ENCODE measurements at regions not wholly inside any gene's neighbourhood (a gene's known extent, or its start where the extent isn't known, plus 50 kb on each side); places are given as distances from the start of the nearest gene placed in this dataset.
A peak's percentile ranks its signal among the peaks of the same experiment; 100 is the strongest.
"Not testable (repeated sequence)": the region's sequence is repeated elsewhere in the genome, so short reads cannot be mapped to it uniquely, and the experiment has no call there.

- DNase-seq (ENCODE audit: low spot score): not testable (repeated sequence)
Measured at GRCh38 chr1:120552190-120552589, 137.4 kb downstream of the NBPF8 start.

DNA sequence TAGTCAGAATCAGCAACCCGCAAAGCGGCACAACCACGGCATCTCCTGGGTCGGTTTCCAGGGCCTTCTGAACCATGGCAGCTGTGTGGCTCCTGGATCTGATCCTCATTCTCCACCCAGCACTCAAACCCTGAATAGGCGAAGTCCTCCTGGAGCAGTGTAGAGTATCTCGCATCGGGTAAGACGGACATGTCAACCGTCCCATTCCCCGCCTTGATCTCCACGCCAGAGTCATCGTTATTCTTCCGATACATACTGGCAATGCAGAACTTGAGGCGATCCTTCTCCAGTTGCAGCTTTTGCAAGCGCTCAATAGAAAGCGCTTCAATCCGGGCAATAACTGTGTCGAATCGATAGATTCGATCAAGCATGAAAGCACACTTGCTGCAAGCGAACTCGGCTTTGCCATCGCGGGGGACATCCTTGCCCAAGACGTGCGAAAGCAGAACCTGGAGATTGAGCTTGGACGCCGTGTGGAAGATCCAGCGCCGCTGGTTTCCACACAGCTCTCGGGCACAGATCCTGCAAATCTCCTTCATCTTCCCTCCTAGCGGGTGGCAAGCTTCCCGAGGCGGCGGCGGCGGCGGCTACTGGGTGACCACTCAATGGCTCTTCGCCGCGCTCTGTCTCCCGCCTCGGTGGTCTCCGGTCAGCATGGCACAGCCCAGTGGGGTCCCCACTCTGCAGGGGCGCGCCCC lies 142.9 kb downstream of the NBPF8 start:
- DNase-seq (ENCODE audit: low spot score): not testable (repeated sequence)

GRCh38 chr1:120558303-120559060 lies 143.6 kb downstream of the NBPF8 start:
- DNase-seq (ENCODE audit: low spot score): peak; percentile 76

GRCh38 chr1:120561767-120562166 lies 146.9 kb downstream of the NBPF8 start:
- not testable (repeated sequence) for DNase-seq (ENCODE audit: low spot score)

DNA sequence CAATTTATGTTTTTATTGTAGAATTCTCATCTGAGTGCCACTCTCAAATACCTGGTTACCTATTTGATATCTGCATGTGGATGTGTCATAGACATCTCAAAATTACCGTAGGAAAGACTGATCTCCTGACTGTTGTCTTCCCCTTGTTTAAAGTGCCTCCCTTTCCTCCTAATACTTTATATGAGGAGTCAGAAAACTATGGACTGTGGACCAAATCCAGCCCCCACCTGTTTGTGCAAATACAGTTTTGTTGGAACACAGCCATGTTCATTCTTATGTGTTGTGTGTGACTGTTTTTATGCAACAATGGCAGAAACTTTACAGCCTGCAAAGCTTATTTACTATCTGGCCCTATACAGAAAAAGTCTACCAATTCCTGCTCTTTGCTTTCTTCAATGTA lies 150.6 kb downstream of the NBPF8 start:
- DNase-seq (ENCODE audit: low spot score): not testable (repeated sequence)

DNA sequence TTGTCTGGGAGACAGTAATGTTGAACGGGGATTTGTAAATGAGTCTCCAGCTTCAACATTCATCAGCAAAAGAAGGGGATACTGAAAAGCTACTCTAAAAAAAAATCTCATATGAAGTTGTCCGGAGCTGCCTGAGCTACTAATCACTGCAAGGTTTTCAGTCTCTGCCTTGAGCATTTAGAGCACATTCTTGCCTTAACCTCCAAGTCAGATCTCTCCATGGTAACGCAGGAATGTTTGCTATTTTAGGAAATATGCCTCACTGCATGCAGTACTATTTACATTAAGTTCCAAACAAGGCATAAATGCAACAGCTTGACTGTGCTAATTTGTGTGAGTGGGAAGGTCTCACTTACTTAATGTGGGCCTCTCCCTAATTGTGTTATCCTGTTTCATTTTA lies 152.8 kb downstream of the NBPF8 start:
- not testable (repeated sequence) for DNase-seq (ENCODE audit: low spot score)

DNA sequence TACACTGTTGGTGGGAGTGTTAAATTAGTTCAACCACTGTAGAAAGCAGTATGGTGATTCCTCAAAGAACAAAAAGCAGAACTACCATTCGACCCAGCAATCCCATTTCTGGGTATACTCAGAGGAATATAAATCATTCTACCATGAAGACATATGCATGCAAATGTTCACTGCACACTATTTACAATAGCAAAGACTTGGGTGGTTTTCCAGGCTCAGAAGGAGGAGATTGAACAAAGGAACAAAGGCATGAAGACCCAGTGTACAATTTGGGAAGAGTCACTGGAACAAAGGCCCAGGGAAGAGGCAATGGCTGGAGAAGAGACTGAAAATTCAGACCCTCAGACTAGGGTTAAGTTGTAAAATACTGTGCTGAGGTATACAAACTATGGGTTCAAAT lies 148.5 kb upstream of the NBPF26 start:
- DNase-seq (ENCODE audit: low spot score): not testable (repeated sequence)

- DNase-seq (ENCODE audit: low spot score): not testable (repeated sequence)
Measured at GRCh38 chr1:120582135-120582534, 141.6 kb upstream of the NBPF26 start.

DNA sequence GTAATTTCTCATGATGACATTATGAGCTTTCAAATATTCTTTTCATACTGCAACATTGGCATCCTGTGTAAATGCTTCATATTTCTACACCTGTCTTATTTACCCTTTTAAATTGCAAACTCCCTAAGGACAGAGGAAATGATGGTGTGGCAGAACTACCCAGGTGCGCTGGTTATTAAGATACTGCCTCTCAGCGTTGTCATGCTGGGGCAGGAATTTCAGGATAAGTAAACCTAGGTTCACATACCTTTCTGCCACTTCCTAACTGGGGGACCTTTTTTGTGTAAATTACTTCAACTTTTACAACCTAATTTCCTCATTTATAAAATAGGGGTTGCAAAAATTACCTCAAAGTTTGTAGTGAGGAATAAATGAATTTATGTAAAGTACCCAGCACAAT lies 137.7 kb upstream of the NBPF26 start:
- DNase-seq (ENCODE audit: low spot score): not testable (repeated sequence)

DNA sequence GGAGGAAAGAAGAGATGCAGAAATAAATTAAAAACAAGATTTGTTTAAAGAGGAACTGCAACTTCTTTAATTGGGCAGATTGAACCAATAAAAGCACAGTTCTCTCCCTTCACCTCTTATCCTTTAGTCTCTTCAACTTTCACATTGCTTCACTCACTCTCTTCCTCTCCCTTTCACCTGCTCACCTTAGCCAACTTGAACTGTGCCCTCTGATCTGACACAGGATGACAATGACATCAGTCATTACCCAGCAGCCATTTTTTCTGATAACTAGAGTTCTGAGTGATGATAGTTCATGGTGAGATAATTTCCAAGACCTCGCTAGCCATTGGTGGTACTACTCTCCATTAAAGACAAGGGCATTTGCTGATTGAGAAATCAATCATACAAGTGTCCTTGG lies 134.9 kb upstream of the NBPF26 start:
- not testable (repeated sequence) for DNase-seq (ENCODE audit: low spot score)

GRCh38 chr1:120591774-120592173 lies 132.0 kb upstream of the NBPF26 start:
- not testable (repeated sequence) for DNase-seq (ENCODE audit: low spot score)

DNA sequence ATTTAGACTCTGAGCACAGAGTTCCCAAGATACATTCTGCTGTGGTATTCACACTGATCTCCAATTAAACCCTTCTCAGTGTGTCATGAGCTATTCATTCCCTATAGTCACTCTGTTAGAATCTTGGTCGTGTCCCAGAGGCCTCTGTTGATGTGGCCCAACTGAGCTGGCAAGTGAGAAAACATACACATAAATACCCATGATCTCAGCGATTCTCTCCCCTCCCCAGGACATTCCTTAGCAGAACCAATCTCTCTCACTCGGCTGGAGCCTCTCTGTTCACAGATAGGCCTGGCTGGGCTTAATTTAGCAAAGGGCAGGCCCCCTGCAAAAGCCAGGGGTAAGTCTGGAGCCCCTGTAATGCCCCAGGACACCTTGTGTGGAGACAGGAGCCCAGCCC lies 130.8 kb upstream of the NBPF26 start:
- DNase-seq (ENCODE audit: low spot score): not testable (repeated sequence)

DNA sequence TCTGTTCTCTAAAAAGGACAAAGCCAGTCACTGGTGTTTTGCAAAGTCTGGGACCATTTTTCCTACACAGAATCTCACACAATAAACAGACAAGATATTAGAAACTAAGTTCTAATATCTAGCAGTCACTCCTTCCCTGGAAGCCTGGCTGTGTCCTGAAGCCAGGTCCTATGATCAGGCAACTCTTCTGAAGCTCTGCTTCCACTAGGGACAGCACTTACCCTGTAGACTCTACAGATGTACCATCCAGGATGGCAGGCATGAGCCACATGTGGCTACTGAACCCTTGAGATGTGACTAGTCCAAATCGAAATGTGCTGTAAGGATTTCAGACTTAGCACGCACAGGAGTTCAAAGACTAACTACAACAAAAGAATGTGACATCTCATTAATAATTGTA lies 130.1 kb upstream of the NBPF26 start:
- DNase-seq (ENCODE audit: low spot score): not testable (repeated sequence)

DNA sequence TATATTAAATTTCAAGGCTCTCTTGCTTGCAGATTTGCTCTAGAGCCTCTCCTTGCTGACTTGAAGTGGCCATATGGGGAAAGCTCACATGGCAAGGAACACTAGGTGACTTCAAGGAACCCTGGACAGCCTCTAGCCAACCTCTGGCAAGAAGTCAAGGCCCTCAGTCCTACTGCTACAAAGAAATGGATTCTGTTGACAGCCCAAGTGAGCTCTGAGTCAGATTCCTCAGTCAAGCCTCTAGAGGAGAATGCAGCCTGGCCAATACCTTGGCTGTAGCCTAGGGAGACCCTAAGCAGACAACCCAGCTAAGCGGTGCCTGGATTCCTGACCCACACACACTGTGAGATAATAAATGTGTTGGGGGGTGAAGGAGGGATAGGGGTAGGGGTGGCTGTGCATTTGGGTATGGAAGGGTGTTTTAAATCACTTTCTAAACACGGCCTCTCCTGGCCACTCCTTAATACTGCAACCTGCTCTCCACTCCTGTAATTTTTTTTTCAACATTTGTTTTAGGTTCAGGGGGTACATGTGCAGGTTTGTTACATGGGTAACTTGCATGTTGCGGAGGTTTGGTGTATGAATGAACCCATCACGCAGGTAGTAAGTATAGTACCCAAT lies 125.3 kb upstream of the NBPF26 start:
- not testable (repeated sequence) for DNase-seq (ENCODE audit: low spot score)

- not testable (repeated sequence) for DNase-seq (ENCODE audit: low spot score)
Measured at GRCh38 chr1:120599511-120599910, 124.2 kb upstream of the NBPF26 start.

GRCh38 chr1:120600442-120601041 lies 123.2 kb upstream of the NBPF26 start:
- DNase-seq (ENCODE audit: low spot score): not testable (repeated sequence)

GRCh38 chr1:120607882-120608281 lies 115.9 kb upstream of the NBPF26 start:
- DNase-seq (ENCODE audit: low spot score): not testable (repeated sequence)

GRCh38 chr1:120608314-120609014 lies 115.3 kb upstream of the NBPF26 start:
- not testable (repeated sequence) for DNase-seq (ENCODE audit: low spot score)

GRCh38 chr1:120609015-120609573 lies 114.7 kb upstream of the NBPF26 start:
- DNase-seq (ENCODE audit: low spot score): not testable (repeated sequence)

DNA sequence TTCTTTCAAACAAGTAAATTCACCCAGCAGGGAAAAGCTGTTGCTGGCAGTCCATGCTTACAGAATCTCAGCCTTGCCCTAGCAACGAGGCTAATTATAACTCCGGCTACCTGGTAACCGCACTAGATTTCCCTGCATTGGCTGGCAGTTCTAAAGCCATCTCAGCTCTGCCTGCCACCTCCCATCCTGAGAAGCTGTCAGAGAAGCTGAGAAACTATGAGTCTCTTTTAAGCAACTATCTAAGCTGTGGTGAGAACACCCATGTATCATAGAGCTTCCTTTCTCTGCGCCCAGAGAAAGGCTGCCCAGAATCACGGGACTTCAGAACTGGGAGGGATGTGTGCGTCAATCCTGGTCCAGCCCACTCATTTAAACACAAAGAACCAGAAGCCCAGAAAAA lies 113.9 kb upstream of the NBPF26 start:
- not testable (repeated sequence) for DNase-seq (ENCODE audit: low spot score)
